ENCODE measurements at regions not wholly inside any gene's neighbourhood (a gene's known extent, or its start where the extent isn't known, plus 50 kb on each side); places are given as distances from the start of the nearest gene placed in this dataset.

DNA sequence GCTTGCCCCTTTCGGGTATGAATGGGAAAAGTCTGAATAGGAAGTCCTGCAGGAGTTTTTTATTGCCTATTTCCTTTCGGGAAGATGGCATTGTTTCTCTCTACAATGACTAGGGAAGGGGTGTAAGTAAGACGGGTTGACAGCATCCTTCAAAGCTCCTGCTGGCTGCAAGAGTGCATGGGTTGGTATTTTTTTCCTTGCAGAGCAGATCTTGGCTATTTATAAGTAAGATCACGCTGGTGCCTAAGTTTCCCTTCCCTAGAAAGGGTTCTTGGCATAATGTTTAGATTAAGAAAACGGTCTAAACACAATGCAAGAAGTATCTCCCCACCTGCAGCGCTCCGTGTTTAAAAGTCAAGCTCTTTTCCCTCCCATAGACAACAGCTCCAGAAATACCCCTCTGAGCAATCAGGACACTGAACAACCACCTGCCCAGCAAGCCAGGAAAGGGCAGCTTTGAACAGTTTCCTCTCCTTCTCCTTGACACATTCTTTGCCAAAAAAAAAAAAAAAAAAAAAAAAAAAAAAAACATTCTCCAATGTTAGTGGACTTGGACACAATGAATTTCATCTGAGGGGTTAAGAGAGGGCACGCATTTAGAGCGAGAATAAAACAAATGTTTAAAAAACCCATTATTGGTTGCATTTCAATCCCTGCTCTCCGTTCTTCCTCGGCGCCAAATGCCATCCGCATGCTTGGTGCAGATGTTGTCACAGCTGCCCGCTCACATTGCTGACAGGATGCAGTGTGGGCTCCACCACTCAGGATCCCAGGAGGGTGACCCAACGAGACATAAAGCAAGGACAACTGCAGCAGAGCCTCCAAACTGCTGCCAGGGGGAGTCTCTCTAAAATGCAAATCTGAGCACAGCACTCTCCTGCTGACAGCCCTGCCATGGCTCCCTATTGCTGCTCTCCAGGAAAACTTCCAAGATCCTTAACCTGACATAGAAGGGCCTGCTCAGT lies 427.4 kb upstream of the MGMT start:
- DNase-seq (ENCODE audit: low read depth, low spot score) (no peak), ATAC-seq (no peak)
- TF ChIP-seq EGR1 (IDR thresholded peaks at IDR 0.05; ENCODE audit: low read depth) (no peak), EZH2phosphoT487 (IDR thresholded peaks at IDR 0.05; ENCODE audit: borderline replicate concordance) (no peak), RAD21 (IDR thresholded peaks at IDR 0.05; ENCODE audit: low read depth) (no peak), ZFX (IDR thresholded peaks at IDR 0.05) (no peak), CBX3 (IDR thresholded peaks at IDR 0.05; ENCODE audit: low read depth) (no peak), ELF1 (IDR thresholded peaks at IDR 0.05; ENCODE audit: borderline replicate concordance, low read depth) (no peak), TCF7L2 (IDR thresholded peaks at IDR 0.05; ENCODE audit: borderline replicate concordance, extremely low read depth, insufficient read depth, insufficient read length) (no peak), POLR2A (IDR thresholded peaks at IDR 0.05; ENCODE audit: borderline replicate concordance, extremely low read depth, insufficient read depth, insufficient read length) (no peak)
- TF ChIP-seq, protein P1, sequence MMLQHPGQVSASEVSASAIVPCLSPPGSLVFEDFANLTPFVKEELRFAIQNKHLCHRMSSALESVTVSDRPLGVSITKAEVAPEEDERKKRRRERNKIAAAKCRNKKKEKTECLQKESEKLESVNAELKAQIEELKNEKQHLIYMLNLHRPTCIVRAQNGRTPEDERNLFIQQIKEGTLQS (IDR thresholded peaks at IDR 0.05): no peak
- TF ChIP-seq, protein P2, sequence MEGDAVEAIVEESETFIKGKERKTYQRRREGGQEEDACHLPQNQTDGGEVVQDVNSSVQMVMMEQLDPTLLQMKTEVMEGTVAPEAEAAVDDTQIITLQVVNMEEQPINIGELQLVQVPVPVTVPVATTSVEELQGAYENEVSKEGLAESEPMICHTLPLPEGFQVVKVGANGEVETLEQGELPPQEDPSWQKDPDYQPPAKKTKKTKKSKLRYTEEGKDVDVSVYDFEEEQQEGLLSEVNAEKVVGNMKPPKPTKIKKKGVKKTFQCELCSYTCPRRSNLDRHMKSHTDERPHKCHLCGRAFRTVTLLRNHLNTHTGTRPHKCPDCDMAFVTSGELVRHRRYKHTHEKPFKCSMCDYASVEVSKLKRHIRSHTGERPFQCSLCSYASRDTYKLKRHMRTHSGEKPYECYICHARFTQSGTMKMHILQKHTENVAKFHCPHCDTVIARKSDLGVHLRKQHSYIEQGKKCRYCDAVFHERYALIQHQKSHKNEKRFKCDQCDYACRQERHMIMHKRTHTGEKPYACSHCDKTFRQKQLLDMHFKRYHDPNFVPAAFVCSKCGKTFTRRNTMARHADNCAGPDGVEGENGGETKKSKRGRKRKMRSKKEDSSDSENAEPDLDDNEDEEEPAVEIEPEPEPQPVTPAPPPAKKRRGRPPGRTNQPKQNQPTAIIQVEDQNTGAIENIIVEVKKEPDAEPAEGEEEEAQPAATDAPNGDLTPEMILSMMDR (IDR thresholded peaks at IDR 0.05 in 2 of 3, conservative IDR thresholded peaks at IDR 0.05 in 1 of 3; ENCODE audit: borderline replicate concordance in 1 of 3, insufficient read depth in 1 of 3, low read depth in 2 of 3, low read length in 2 of 3): no peak
- no TSS peak for BruUV-seq (replicated peaks)
- Histone ChIP-seq H3K4me2 (ENCODE audit: low read length) (no peak overlapping the region), H2AFZ (ENCODE audit: low read depth, low read length, poor library complexity, severe bottlenecking) (no peak overlapping the region), H3K9ac (ENCODE audit: low read length) (no peak overlapping the region), H3K4me1 (ENCODE audit: control insufficient read depth in 1 of 2, insufficient read depth in 2 of 2, low read length in 2 of 2) (no peaks in the 10 kb centered on the region), H3K36me3 (ENCODE audit: control insufficient read depth in 1 of 2, insufficient read depth in 2 of 2, low read length in 2 of 2) (no peaks in the 10 kb centered on the region), H4K20me1 (ENCODE audit: insufficient read depth) (no peaks in the 10 kb centered on the region), H3K27ac (ENCODE audit: low read depth, low read length) (no peak overlapping the region), H3K9me2 (ENCODE audit: insufficient read depth) (no peaks in the 10 kb centered on the region), H3K27me3 (ENCODE audit: insufficient read depth, low read length) (no peaks in the 10 kb centered on the region; the same call in none of the 2 replicates), H3K4me3 (replicated peaks in 1 of 2; ENCODE audit: low read depth in 1 of 2, low read length in 2 of 2) (no peak overlapping the region), H3K9me3 (ENCODE audit: control insufficient read depth in 1 of 2, insufficient read depth in 1 of 2, low read depth in 1 of 2, low read length in 2 of 2) (no peaks in the 10 kb centered on the region; a peak in 1 of 4 replicates), H3K79me2 (ENCODE audit: insufficient read depth, low read length) (no peaks in the 10 kb centered on the region)
- RAD21 ChIA-PET (ENCODE audit: low non-redundant PET in 1 of 2, low total read pairs in 2 of 2, uncharacterized antibody in 2 of 2, unreplicated experiment in 2 of 2): no interaction called here
- CTCF ChIA-PET: no interaction called here
- POLR2A ChIA-PET: no interaction called here
- intact Hi-C loops (cut with micrococcal nuclease): no loop called here
